ENCODE measurements at regions not wholly inside any gene's neighbourhood (a gene's known extent, or its start where the extent isn't known, plus 50 kb on each side); places are given as distances from the start of the nearest gene placed in this dataset.

DNA sequence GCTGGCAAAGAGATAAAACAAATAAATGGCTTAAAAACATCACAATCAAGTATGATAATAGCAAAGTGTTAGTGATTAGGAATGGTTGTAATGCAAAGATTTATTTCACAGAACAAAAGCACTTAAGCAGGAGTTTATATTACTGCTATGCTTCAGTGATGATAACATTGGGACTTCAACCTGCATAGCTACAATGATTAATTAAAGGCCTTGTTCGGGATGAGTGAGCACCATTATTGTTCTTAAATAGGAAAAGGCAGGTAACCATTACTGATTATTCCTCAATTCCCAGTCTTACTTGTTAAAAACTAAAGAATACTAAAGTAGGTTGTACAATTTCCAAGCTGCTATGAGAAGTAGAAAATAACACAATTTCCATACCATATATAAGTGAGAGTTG, 1247.5 kb upstream of the CDH8 start:
- Histone ChIP-seq H3K4me3 (no peak overlapping the region), H3K27ac (no peak overlapping the region), H3K9me3 (no peaks in the 10 kb centered on the region), H3K36me3 (no peaks in the 10 kb centered on the region), H3K4me1 (peaks cover 0 to 7% (median 0%) of the 10 kb centered on the region in 12 donors), H3K27me3 (no peaks in the 10 kb centered on the region)
- WGBS, 4 donors: 64 to 80% (median 72%) methylated on average over 1 of the region's 1 CpG
- TF ChIP-seq POLR2A (IDR thresholded peaks at IDR 0.05): no peak
- TF ChIP-seq, protein P1, sequence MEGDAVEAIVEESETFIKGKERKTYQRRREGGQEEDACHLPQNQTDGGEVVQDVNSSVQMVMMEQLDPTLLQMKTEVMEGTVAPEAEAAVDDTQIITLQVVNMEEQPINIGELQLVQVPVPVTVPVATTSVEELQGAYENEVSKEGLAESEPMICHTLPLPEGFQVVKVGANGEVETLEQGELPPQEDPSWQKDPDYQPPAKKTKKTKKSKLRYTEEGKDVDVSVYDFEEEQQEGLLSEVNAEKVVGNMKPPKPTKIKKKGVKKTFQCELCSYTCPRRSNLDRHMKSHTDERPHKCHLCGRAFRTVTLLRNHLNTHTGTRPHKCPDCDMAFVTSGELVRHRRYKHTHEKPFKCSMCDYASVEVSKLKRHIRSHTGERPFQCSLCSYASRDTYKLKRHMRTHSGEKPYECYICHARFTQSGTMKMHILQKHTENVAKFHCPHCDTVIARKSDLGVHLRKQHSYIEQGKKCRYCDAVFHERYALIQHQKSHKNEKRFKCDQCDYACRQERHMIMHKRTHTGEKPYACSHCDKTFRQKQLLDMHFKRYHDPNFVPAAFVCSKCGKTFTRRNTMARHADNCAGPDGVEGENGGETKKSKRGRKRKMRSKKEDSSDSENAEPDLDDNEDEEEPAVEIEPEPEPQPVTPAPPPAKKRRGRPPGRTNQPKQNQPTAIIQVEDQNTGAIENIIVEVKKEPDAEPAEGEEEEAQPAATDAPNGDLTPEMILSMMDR (IDR thresholded peaks at IDR 0.05): no peak
- no peak for DNase-seq
- intact Hi-C loops (cut with DNase I): loop anchor here in 2 of 10 donors (5.0 to 10.0 kb wide), 2 partner anchors 1056 to 1059 kb away; no protein-coding TSS in a partner anchor
- ATAC-seq: no peak

DNA sequence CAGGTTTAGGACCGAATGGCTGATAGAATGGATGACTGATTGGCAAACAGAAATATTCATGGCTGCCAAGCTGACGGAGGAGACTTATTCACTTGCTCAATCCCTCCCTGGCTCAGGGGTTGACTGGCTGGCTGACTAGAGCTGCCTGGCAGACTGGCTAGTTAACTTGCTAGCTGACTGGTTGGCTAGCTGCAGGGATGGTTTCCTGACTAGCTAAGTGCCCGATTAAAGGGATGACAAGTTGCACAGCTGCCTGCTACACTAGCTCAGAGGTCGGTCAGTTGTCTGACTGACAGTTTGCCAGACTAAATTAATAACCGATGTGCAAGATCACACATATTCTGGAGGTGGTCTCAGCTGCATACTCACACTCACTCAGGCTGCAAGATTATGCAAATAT, 1208.4 kb upstream of the CDH8 start:
- ATAC-seq (peak in 1 of 4 donors; percentile 39), DNase-seq (no peak)
- H3K9me3 ChIP-seq: peaks cover 0 to 6% (median 0%) of the 10 kb centered on the region in 12 donors
- TF ChIP-seq, protein P1 (IDR thresholded peaks at IDR 0.05): no peak
- H3K27me3 ChIP-seq: no peaks in the 10 kb centered on the region
- WGBS, 4 donors: 64 to 78% (median 73%) methylated on average over 5 of the region's 5 CpGs
- no peaks in the 10 kb centered on the region for H3K4me1 ChIP-seq
- intact Hi-C loops (cut with DNase I): loop anchor here in 1 of 10 donors (10.0 kb wide), 1 partner anchor 60 kb away; no protein-coding TSS in a partner anchor
- no peak overlapping the region for H3K27ac ChIP-seq
- H3K4me3 ChIP-seq: no peak overlapping the region
- H3K36me3 ChIP-seq: no peaks in the 10 kb centered on the region

DNA sequence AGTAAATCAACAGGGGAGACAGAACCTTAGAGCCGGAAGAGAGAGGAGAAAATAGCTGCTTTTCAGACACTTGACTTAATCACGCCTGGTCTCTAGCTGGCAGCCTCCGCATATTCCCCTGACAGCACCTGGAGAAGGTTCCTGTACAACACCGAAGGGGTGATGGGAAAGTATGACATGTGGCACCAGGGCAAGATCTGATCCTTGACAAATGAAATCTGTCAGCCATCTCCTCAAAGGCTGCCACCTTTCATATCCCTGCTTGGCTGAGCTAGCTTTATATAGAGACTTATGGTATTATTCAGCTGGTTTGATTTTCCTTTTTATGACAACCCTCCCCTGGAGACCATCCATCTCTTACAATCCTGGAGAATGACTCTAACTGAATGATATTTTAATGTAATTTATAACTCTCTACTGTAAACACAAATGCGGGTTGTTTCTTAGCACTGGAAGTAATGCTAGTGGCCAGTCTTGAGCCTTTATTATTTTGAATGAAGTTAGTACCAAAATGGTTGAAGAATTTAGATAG, 1205.3 kb upstream of the CDH8 start:
- Histone ChIP-seq H3K27me3 (no peaks in the 10 kb centered on the region), H3K4me1 (no peaks in the 10 kb centered on the region), H3K4me3 (no peak overlapping the region), H3K36me3 (no peaks in the 10 kb centered on the region), H3K9me3 (no peaks in the 10 kb centered on the region), H3K27ac (no peak overlapping the region)
- intact Hi-C loops (cut with DNase I): loop anchor here in 1 of 10 donors (10.0 kb wide), 1 partner anchor 57 kb away; no protein-coding TSS in a partner anchor
- ATAC-seq (no peak), DNase-seq (no peak)
- WGBS, 4 donors: 59 to 67% (median 62%) methylated on average over 5 of the region's 5 CpGs
- TF ChIP-seq, protein P1 (IDR thresholded peaks at IDR 0.05): no peak
- no peak for TF ChIP-seq POLR2A (IDR thresholded peaks at IDR 0.05)

DNA sequence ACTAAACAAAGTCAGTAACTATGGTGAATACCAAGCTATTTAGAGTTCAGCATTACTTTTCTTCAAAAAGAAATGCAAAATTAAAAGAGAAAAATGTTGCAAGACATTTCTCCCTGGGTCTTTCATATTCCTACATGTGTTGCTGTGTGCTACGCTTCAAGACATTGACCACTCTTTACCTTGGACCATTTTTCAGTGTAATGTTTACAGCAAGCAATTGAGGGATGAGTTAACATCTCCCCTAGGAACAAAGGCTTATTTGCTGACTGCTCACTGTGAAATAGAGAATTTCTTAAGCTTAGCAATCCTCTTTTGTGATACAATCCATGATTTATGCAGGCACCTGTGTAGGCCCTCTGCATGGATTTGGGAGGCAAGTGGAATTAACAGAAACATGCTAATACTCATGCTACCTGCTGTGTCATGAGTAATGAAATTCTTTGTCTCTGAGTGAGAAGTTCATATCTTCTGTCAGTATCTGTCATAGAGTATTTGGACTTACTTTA, 1202.9 kb upstream of the CDH8 start:
- no peak overlapping the region for H3K27ac ChIP-seq
- H3K36me3 ChIP-seq: no peaks in the 10 kb centered on the region
- intact Hi-C loops (cut with DNase I): no loop called here
- no peaks in the 10 kb centered on the region for H3K27me3 ChIP-seq
- WGBS, 4 donors: 81 to 90% (median 85%) methylated on average over 1 of the region's 1 CpG
- no peak for DNase-seq
- H3K9me3 ChIP-seq: no peaks in the 10 kb centered on the region
- no peaks in the 10 kb centered on the region for H3K4me1 ChIP-seq
- no peak for ATAC-seq
- H3K4me3 ChIP-seq: no peak overlapping the region
- no peak for TF ChIP-seq POLR2A (IDR thresholded peaks at IDR 0.05)
- TF ChIP-seq, protein P1 (IDR thresholded peaks at IDR 0.05): no peak
